T-helper 17 cell (primary cell): ENCODE measurements at regions not wholly inside any gene's neighbourhood (a gene's known extent, or its start where the extent isn't known, plus 50 kb on each side); places are given as distances from the start of the nearest gene placed in this dataset.

Experiments used
- ATAC-seq: fragments of 150-1000 bp; cut with Tn5 transposase; 2 replicates; pipeline ENCODE4 v1.10.0; 2021; ENCODE audit warnings: mild to moderate bottlenecking, moderate library complexity
- DNase-seq, 3 donors: peaks; one replicate each; pipeline versions ENCODE4 v3.0.0 to v3.0.0-alpha.2; 2020 to 2021
- H3K9me3 ChIP-seq: one replicate; pipeline ENCODE4 v1.7.0; 2013; ENCODE audit warnings: low read length, mild to moderate bottlenecking; ENCODE audit not compliant: control insufficient read depth, poor library complexity, severe bottlenecking
- H3K27ac Mint-ChIP-seq: one replicate; pipeline ENCODE4 v1.8.0; 2022; ENCODE audit warnings: mild to moderate bottlenecking, moderate library complexity, mixed read lengths
- H3K27me3 Mint-ChIP-seq: one replicate; pipeline ENCODE4 v1.8.0; 2022; ENCODE audit warnings: mixed read lengths
- H3K36me3 Mint-ChIP-seq: one replicate; pipeline ENCODE4 v1.8.0; 2022; ENCODE audit warnings: low read depth, mixed read lengths
- H3K4me1 Mint-ChIP-seq: one replicate; pipeline ENCODE4 v1.8.0; 2022; ENCODE audit warnings: mild to moderate bottlenecking, mixed read lengths
- H3K4me3 Mint-ChIP-seq: one replicate; pipeline ENCODE4 v1.8.0; 2022; ENCODE audit warnings: mild to moderate bottlenecking, moderate library complexity, mixed read lengths

DNA sequence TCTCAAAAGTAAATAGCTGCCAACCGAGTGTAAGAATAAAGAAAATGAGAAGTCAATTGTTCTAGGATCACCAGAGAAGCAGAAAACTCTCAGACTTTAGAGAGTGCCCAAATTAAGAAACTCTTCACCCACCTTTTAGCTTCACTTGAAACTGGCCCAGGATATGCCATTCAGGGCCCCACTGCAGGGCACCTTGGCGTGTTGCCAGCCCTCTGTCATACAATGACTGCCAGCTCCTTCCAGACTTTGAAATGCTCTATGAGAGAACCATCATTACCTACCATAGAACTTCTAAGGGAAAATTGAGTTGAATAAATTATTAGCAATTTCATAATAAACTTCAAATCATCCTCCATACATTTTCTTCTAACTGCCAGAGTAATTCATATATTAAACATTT, 240.5 kb downstream of the CETN3 start:
- no peaks in the 10 kb centered on the region for H3K9me3 ChIP-seq
- H3K4me1 Mint-ChIP-seq, result no peaks in the 10 kb centered on the region
- H3K27ac Mint-ChIP-seq, result no peak overlapping the region
- H3K4me3 Mint-ChIP-seq, result no peak overlapping the region
- no peak for ATAC-seq
- H3K27me3 Mint-ChIP-seq, result no peaks in the 10 kb centered on the region
- no peak for DNase-seq
- H3K36me3 Mint-ChIP-seq, result no peaks in the 10 kb centered on the region

DNA sequence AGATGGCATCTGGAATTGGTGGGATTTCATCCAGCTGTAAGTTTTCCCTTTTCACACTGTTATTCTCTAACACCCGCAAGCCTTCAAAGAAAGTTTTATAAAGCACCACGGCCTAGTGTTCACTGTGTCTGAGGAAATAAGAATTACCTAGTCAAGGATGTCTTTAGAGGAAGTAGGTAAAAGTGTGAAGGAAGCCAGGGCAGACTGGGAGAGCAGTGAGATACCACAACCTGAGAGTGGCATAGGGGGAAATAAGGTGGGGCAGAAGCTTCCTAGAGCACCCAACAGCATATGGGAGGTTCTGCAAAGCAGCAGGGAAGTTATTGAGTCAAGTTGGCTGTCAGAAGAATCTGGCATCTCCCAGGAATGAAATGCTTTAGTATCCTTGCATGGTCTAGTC, 241.2 kb downstream of the CETN3 start:
- ATAC-seq, result no peak
- Mint-ChIP-seq H3K36me3 (no peaks in the 10 kb centered on the region), H3K4me3 (no peak overlapping the region), H3K4me1 (no peaks in the 10 kb centered on the region), H3K27ac (no peak overlapping the region), H3K27me3 (no peaks in the 10 kb centered on the region)
- DNase-seq, result no peak
- no peaks in the 10 kb centered on the region for H3K9me3 ChIP-seq

DNA sequence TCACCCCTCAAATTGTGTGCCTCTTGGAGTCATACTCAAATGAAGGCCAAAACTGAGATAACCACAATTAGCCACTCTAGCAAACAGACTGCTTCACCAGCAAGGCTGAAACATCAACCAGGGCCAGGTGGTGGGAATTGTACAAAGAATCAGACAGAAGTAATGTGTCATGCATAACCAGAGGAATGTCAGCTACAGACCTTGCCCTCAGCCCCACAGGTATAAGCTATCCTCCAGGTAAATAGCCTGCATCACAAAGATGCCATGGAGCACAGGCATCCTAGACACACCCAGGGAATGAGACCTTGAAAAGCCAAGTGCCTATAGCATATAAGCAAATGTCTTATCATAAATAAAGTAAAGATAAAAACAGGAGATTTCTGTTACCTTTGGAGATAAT, 242.7 kb downstream of the CETN3 start:
- Mint-ChIP-seq H3K36me3 (no peaks in the 10 kb centered on the region), H3K27me3 (no peaks in the 10 kb centered on the region)

DNA sequence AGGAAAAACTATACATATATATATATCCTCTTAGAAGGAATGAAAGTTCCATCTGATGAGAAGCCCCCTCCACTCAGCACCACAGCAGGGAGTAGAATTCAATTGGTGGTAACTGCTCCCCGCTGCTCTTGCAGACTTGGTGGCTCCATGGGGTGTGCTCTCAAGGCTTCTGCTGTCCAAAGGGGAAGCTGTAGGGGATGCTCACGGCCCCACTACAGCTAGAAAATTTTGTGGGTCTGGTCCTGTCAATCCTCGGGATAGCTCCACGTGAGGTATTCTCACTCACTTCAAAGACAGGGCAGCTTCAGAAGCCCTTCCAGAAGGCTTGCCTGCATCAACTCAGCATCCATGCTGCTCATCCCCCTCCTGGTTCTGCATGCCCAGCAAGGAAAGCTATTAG, 247.2 kb downstream of the CETN3 start:
- no peaks in the 10 kb centered on the region for H3K27me3 Mint-ChIP-seq

More for the DNA sequence above, 242.7 kb downstream of the CETN3 start:
- no peak overlapping the region for H3K27ac Mint-ChIP-seq
- DNase-seq, result no peak
- no peaks in the 10 kb centered on the region for H3K4me1 Mint-ChIP-seq
- no peaks in the 10 kb centered on the region for H3K9me3 ChIP-seq
- no peak for ATAC-seq
- no peak overlapping the region for H3K4me3 Mint-ChIP-seq

DNA sequence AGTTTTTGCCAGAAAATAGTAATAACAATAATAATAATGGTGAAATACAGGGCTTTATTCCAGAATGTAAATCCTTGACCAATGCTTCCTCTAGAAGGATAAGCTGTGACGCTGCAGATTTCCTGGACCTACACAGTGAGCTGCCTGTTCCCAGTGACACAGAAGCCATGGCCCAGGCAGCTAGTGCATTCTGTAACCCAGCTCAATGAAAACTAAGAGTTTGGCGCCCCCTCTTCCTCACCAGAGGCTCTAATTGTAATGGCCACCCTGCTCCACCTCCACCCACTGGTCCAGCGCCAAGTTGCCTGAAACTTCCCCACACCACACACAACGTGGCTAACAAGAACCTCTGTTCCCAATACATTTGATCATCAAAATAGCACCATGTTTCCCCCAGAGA, 248.1 kb downstream of the CETN3 start:
- ATAC-seq (no peak), DNase-seq (no peak)
- no peaks in the 10 kb centered on the region for H3K36me3 Mint-ChIP-seq
- no peaks in the 10 kb centered on the region for H3K9me3 ChIP-seq
- no peak overlapping the region for H3K4me3 Mint-ChIP-seq
- no peak overlapping the region for H3K27ac Mint-ChIP-seq
- H3K27me3 Mint-ChIP-seq, result no peaks in the 10 kb centered on the region
- no peaks in the 10 kb centered on the region for H3K4me1 Mint-ChIP-seq

More for the DNA sequence above, 247.2 kb downstream of the CETN3 start:
- Mint-ChIP-seq H3K36me3 (no peaks in the 10 kb centered on the region), H3K4me3 (no peak overlapping the region), H3K4me1 (no peaks in the 10 kb centered on the region), H3K27ac (no peak overlapping the region)
- DNase-seq, result no peak
- ATAC-seq, result no peak
- no peaks in the 10 kb centered on the region for H3K9me3 ChIP-seq

DNA sequence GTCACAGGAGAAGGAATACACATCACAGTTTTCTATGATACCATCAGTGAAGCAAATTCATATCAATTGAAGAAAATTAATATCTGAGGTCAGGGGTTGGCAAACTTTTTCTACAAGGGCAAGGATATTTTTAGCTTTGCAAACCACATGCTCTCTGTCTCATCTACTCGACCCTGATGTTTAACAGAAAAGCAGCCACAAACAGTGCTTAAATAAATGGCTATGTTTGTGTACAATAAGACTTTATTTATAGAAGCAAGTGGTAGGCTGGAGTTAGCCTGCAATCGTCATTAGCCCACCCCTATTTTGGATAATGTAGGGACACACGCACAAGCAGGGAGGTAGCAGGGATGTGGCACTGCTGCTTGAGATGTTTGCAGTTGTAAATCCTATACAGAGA, 251.4 kb downstream of the CETN3 start:
- Mint-ChIP-seq H3K27me3 (no peaks in the 10 kb centered on the region), H3K27ac (no peak overlapping the region), H3K4me3 (no peak overlapping the region), H3K4me1 (no peaks in the 10 kb centered on the region), H3K36me3 (no peaks in the 10 kb centered on the region)
- no peaks in the 10 kb centered on the region for H3K9me3 ChIP-seq
- DNase-seq (no peak), ATAC-seq (no peak)

DNA sequence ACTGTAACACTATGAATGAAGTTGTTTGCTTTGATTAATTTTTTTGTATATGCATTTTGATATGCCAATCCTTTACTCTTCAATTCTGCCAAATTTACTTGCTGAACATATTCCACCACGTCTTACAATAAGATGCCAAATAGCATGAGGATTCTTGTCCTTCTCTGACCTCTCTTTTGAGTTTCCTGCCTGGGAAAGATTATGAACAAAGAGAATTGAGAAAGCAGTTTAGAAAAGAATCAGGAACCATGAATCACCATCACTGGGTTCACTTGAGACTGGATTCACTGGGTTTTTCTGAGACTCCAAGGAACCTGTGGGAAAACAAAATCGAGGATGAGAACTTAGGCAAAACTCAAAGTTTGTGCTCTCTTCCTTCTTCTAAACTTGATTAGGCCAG, 256.5 kb downstream of the CETN3 start:
- Mint-ChIP-seq H3K27me3 (no peaks in the 10 kb centered on the region), H3K4me3 (no peak overlapping the region), H3K27ac (no peak overlapping the region), H3K36me3 (no peaks in the 10 kb centered on the region), H3K4me1 (no peaks in the 10 kb centered on the region)
- DNase-seq (no peak), ATAC-seq (no peak)
- H3K9me3 ChIP-seq, result no peaks in the 10 kb centered on the region

DNA sequence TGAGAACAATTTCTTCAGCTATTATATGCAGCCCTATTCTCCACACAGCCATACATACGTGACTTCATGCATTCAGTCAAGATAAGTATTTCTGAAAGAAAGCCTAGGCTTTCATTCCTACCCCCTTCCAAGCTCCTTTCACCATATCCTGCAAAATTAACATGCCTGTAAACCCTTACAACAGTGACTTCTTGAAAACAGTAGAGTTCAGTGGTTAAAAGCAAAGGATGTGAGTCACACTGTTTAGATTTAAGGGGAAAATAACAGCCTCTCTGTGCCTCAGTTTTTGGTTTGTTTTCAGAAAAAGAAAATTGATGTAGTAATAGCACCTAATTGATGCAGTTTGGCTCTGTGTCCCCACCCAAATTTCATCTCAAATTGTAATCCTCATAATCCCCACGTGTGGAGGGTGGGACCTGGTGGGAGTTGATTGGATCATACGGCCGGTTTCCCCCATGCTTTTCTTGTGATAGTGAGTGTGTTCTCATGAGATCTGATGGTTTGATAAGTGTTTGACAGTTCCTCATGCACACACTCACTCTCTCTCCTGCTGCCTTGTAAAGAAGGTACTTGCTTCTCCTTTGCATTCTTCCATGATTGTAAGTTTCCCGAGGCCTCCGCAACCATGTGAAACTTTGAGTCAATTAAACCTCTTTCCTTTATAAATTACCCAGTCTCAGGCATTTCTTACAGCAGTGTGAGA, 264.8 kb downstream of the CETN3 start:
- H3K36me3 Mint-ChIP-seq, result no peaks in the 10 kb centered on the region
- H3K27me3 Mint-ChIP-seq, result no peaks in the 10 kb centered on the region
- H3K4me3 Mint-ChIP-seq, result no peak overlapping the region
- no peak overlapping the region for H3K27ac Mint-ChIP-seq
- no peaks in the 10 kb centered on the region for H3K4me1 Mint-ChIP-seq
- DNase-seq (no peak), ATAC-seq (no peak)
- H3K9me3 ChIP-seq, result no peaks in the 10 kb centered on the region

DNA sequence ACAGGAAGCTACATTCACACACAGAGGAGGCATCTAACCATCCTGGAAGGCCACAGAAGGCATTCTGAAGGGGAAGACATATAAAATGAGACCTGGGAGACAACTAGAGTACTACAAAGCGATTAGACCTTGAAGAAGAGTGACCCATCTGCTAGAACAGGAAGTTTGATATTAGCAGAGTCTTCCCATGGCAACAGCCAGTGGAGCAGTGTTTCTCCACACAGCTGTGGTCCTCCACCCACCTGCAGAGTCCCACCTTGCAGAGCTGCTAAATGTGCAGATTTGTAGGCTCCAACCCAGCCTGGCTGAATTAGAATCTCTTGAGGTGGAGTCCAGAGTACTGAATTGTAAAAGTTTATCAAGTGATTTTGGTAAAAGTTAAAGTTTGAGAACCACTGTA, 267.0 kb downstream of the CETN3 start:
- no peak for DNase-seq
- Mint-ChIP-seq H3K4me3 (no peak overlapping the region), H3K27ac (no peak overlapping the region), H3K27me3 (no peaks in the 10 kb centered on the region), H3K36me3 (no peaks in the 10 kb centered on the region), H3K4me1 (no peaks in the 10 kb centered on the region)
- ATAC-seq, result no peak
- no peaks in the 10 kb centered on the region for H3K9me3 ChIP-seq

DNA sequence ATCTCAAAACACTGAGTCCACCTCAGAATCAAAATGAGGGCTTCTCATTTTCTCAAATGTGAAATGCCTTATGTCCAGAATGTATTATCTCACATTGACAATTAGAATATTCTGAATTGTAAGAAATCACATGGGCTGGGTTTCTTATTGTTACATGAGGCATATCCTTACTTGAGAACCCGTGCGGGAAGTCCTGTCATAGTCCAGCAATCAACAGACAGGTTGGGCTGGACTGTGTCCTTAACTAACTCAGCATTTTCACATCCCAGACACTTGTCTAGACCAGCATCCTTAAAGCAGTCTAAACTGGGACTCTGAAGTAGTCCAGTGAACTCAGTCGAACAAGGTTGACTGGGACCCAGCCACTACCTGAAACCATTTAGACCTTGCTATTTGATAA, 267.6 kb downstream of the CETN3 start:
- ATAC-seq (no peak), DNase-seq (no peak)
- Mint-ChIP-seq H3K4me1 (no peaks in the 10 kb centered on the region), H3K27ac (no peak overlapping the region), H3K4me3 (no peak overlapping the region), H3K36me3 (no peaks in the 10 kb centered on the region), H3K27me3 (no peaks in the 10 kb centered on the region)
- H3K9me3 ChIP-seq, result no peaks in the 10 kb centered on the region

DNA sequence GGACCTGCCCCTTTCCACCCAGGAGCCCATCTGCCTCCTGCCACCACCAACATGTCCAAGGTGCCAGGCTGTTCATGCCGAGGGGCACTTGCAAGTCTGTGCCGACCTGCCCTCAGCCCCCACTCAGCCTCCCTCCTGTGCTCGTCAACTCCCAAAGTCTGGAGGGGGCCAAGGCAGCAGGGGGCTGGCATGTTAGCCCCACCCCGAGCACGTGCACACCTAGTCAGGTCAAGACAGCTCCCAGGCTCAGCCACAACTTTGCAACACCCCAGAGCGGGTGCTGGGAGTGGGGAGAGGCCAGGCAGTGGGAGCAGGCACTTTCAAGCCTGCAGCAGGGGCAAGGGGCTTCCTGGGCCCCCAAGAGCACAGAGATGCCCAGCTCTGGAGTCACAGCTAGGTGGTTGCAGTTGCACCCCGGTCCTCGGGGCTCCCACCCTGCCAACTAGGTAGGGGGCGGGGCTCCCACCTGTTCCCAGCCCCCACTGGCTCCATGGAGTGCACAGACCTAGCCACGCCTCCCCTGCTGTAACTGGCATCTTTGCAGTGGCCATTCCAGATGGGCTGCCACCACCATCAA, 272.5 kb downstream of the CETN3 start:
- no peaks in the 10 kb centered on the region for H3K9me3 ChIP-seq
- no peaks in the 10 kb centered on the region for H3K27me3 Mint-ChIP-seq
- no peak overlapping the region for H3K4me3 Mint-ChIP-seq
- no peak overlapping the region for H3K27ac Mint-ChIP-seq
- no peaks in the 10 kb centered on the region for H3K4me1 Mint-ChIP-seq
- no peak for ATAC-seq
- H3K36me3 Mint-ChIP-seq, result no peaks in the 10 kb centered on the region
- DNase-seq, result no peak

DNA sequence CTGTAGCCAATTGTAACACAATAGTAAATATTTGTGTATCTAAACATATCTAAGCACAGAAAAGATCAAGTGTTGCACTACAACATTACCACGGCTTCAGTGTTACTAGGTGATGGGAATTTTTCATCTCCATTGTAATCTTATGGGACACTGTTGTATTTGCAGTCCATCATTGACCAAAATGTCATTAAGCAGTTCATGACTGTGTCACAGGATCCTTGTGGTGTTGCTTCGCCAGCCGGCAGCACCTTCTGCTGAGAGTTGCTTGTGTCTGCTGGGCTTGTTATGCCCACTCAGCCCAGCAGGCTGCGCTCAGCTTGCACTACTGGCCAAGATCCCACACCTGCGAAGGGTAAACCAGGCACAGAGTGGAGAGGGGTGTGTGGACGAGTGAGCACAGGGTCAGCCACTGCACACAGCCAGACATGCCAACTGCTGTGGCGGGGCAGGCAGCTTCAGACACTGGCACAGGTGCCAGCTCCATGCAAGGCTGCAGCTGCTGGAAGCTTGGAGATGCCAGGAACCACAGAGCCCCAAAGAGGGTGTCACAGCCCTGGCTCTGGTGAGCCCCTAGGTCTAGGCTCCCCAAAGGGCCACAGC, 273.7 kb downstream of the CETN3 start:
- ATAC-seq (no peak), DNase-seq (no peak)
- no peaks in the 10 kb centered on the region for H3K4me1 Mint-ChIP-seq

DNA sequence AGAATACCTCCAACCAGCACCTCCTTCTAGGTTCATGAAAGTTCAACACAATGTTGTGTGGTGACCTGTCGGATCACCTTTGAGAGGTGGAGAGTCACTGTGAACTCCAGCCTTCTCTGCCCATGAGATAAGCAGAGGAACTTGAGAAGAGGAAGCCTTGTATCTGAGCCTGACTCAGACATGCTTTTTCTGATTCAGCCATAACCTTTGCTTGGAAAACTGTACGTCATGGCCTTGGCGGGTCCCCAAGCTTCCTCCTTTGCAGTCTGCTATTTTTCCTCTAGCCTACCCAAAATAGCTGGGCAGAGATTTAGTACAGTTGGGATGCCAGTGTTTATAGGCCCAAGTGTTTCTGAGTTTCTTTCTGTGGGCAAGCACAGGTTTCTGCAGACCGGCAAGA, 274.7 kb downstream of the CETN3 start:
- H3K9me3 ChIP-seq, result no peaks in the 10 kb centered on the region
- Mint-ChIP-seq H3K4me3 (no peak overlapping the region), H3K27me3 (no peaks in the 10 kb centered on the region), H3K4me1 (no peaks in the 10 kb centered on the region), H3K36me3 (no peaks in the 10 kb centered on the region), H3K27ac (no peak overlapping the region)
- no peak for ATAC-seq
- DNase-seq, result no peak

More for the DNA sequence above, 273.7 kb downstream of the CETN3 start:
- Mint-ChIP-seq H3K36me3 (no peaks in the 10 kb centered on the region), H3K27ac (no peak overlapping the region), H3K27me3 (no peaks in the 10 kb centered on the region), H3K4me3 (no peak overlapping the region)
- H3K9me3 ChIP-seq, result no peaks in the 10 kb centered on the region

DNA sequence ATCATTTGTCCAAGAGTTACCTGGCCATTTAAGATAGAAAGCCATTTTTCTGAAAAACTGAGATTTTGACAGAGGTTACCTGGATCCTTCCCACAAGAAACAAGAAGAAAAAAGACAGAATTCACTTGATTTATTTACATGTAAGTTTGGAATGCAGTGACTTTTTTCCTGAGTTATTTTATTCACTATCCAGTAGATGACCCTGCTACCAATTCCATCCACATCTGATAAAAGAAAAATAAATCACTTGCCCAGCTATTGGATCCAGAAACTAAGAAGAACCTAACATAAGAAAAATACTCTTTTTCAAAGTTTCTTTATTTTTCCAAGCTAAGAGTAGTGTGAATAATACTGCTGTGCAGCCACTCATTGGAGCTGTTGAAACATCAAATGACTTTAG, 275.2 kb downstream of the CETN3 start:
- ATAC-seq, result no peak
- no peaks in the 10 kb centered on the region for H3K4me1 Mint-ChIP-seq
- H3K27me3 Mint-ChIP-seq, result no peaks in the 10 kb centered on the region
- DNase-seq, result no peak
- H3K36me3 Mint-ChIP-seq, result no peaks in the 10 kb centered on the region
- no peaks in the 10 kb centered on the region for H3K9me3 ChIP-seq
- H3K4me3 Mint-ChIP-seq, result no peak overlapping the region
- no peak overlapping the region for H3K27ac Mint-ChIP-seq
